ENCODE measurements at regions not wholly inside any gene's neighbourhood (a gene's known extent, or its start where the extent isn't known, plus 50 kb on each side); places are given as distances from the start of the nearest gene placed in this dataset.

DNA sequence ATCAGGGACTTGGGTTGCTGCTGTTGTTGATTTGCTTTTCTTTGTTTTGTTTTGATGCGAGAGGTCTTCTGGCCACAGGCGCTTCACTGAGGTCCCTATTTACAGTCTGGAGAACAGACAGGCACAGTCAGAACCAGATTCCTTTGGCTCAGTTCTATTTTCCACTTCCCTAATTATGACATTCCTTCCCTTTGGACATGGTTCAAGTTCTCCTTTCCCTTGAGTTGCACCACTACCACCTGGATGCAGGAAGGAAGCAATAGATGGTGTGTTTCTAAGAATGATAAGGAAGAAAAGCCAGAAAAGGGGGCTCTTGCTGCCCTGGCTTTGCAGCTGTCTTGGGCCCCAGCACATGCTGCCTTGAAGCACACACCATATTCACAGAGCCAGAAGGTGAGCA, 160.6 kb downstream of the MAF start:
- no peak for DNase-seq

GRCh38 chr16:79437764-79438751, 162.5 kb downstream of the MAF start:
- DNase-seq = no peak

DNA sequence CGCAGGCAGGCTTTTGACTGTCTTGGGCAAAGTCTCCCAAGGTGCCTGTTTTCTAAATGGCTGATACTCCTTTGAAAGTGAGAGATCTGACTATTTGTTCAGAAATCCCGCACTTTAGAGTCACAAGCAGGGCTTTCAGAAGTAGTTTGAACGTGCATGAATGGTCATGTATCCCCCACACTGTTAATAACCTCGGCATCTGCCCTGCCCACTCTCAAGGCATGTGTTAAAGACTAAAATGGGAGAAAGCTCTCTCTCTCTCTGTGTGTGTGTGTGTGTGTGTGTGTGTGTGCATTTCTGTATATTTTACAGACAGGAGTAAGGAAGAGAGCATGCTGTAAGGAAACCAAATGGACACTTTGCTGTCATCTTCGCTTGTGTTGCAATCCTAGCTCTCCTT, 163.7 kb downstream of the MAF start:
- DNase-seq = no peak

DNA sequence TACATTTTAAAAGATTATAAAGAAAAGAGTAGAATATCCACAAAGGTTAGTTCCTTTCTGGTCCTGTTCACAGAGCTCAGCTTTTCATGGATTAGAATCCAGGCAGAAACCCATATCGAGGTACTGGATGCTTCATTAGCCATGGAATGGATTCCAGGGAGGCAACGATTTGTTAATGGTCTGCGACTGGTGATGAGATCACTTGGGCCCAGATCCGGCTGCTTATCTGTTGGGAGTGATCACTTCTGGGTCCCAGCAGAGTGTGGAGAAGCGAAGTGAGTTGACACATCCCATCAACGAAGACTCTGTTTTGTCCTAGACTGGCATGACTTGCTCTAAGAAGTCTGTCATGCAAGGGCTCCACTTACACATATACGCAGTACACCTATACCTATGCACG, 165.8 kb downstream of the MAF start:
- no peak for DNase-seq

- no peak for DNase-seq
These were observed 166.4 kb downstream of the MAF start for GRCh38 chr16:79434092-79434491.

- DNase-seq = no peak
These were observed 168.6 kb downstream of the MAF start for GRCh38 chr16:79431923-79432322.

- DNase-seq = peak; percentile 11
These were observed 170.3 kb downstream of the MAF start for GRCh38 chr16:79430191-79430678.

GRCh38 chr16:79429381-79430190, 171.0 kb downstream of the MAF start:
- DNase-seq = no peak

GRCh38 chr16:79426663-79427062, 173.9 kb downstream of the MAF start:
- DNase-seq = no peak

- no peak for DNase-seq
These were observed 178.5 kb downstream of the MAF start for GRCh38 chr16:79422064-79422463.

GRCh38 chr16:79421126-79421525, 179.4 kb downstream of the MAF start:
- DNase-seq = no peak

GRCh38 chr16:79420493-79420892, 180.0 kb downstream of the MAF start:
- DNase-seq = no peak

GRCh38 chr16:79419148-79419547, 181.4 kb downstream of the MAF start:
- DNase-seq = no peak

DNA sequence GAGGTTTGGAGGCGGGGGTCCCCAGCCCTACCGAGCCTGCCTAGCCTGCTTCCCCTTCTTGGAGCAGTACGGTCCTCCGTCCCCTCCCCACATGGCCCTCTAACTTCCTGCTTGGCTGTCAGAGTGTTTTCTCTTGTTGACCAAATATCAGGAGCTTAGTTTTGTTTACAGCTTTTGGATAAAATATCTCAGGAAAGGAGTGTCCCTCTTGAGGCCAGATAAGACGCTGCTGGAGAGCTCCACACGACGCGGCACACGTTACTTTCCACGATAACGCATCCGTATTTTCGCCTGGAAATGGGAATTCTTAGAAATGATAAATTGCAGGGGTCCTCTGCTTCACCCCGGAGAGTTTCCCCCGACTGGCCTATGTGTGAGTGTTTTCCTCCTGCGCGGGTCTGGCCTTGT, 182.9 kb downstream of the MAF start:
- DNase-seq = no peak

- no peak for DNase-seq
These were observed 184.4 kb downstream of the MAF start for GRCh38 chr16:79415983-79416640.

DNA sequence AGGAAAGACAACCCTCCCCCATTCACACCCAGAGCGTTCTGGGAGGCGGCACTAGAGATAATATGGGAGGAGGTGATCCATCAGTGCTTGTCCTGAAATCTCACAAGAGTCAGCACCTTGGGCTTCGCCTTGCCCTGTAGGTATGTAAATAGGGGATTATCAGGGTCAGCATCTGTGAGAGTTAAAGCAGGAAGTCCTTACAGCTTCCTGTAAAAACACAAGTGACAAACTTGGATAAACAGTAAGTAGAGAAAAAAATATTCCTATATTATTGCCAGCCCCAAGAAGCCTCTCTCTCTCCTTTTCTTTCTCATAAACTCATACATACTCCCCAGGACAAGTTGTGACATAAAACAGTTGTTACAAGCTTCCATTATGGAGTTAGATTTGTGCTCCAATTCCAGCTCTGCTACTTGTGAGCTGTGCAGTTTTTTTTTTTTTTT, 187.7 kb downstream of the MAF start:
- no peak for DNase-seq

- DNase-seq = no peak
These were observed 188.7 kb downstream of the MAF start for GRCh38 chr16:79411805-79412204.

DNA sequence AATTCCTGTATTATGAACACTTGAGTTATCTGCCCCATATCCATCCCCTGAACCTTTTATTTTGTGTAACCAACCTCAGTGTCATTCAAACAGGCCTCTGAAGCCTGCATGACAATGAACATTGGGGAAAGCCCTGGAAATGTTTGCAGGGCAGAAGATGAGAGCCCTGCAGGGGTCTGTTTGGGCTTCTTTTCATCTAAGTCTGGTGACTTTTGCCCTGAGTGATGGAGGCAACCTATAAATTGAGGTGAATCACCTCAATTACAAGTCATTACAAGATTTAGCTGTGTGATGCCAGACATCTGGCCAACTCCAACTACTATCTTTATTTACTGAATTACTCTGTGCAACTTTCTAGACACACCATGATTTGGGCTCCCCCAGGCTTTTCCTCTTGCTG, 189.2 kb downstream of the MAF start:
- DNase-seq = no peak

DNA sequence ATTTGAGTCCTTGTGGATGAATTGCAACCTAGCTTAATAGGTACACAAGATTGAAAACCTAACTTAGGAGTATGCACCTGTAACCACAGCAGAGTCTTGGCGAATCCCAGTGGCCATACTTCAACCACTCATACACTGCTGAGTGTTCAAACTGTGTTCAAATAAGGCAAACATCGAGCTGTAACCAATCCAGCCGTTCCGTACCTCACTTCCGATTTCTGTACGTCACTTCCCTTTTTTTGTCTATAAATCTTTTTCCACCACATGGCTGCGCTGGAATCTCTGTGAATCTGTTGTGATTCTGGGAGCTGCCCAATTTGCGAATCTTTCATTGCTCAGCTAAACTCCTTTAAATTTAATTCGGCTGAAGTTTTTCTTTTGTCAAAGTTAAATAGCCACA, 190.6 kb downstream of the MAF start:
- no peak for DNase-seq

DNA sequence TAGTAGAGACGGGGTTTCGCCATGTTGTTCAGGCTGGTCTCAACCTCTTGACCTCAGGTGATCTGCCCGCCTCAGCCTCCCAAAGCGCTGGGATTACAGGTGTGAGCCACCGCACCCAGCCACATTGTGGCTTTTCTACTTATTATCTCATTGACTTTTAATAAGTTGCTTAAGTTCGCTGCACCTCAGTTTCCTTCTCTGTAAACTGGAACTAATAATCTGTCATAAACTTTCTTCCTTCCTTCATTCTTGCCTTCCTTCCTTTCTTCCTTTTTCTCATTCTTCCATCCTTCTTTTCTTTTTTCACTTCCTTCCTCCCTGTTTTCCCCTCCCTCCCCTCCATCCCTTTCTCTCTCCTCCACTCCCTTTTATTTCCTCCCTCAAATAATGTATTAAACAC, 192.2 kb downstream of the MAF start:
- no peak for DNase-seq

DNA sequence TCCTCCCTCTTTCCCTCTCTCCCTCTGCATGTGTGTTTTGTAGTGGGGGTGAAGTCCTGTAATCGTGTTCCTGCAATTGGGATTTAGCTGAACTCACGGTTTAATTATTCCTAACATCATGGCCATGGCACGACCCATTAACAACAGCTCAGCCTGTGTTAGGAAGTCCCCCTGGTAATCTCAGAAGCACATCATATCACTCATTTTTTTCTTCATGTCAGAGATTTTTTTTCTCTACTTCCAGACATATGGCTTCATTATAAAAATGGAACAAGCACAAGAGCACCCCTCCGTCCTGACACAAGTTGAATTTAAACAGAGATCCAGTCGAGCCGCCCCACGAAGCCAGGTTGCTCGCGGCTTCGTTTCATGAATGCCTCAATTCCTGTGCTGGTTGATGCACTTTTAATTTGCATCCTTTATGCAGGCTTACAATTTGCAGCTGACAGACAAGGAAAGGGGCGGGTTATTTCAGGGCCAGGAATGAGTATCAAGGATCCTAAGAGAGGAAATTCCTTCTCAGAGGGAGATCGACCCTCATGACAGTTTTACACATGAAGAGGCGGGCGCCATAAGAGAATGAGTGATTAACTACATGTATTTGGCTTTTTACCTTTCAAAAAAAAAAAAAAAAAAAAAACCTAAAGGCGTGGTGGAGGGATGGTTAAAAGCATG, 192.9 kb downstream of the MAF start:
- no peak for DNase-seq

- DNase-seq = no peak
These were observed 193.5 kb downstream of the MAF start for GRCh38 chr16:79407005-79407404.

GRCh38 chr16:79404571-79404970, 196.0 kb downstream of the MAF start:
- no peak for DNase-seq
